ENCODE measurements at regions not wholly inside any gene's neighbourhood (a gene's known extent, or its start where the extent isn't known, plus 50 kb on each side); places are given as distances from the start of the nearest gene placed in this dataset.

- ATAC-seq (ENCODE audit: insufficient read depth, low FRiP score) = no peak
- 77 to 78% methylated on average over 4 of the region's 4 CpGs for WGBS, 2 donors
- TF ChIP-seq, protein P1, sequence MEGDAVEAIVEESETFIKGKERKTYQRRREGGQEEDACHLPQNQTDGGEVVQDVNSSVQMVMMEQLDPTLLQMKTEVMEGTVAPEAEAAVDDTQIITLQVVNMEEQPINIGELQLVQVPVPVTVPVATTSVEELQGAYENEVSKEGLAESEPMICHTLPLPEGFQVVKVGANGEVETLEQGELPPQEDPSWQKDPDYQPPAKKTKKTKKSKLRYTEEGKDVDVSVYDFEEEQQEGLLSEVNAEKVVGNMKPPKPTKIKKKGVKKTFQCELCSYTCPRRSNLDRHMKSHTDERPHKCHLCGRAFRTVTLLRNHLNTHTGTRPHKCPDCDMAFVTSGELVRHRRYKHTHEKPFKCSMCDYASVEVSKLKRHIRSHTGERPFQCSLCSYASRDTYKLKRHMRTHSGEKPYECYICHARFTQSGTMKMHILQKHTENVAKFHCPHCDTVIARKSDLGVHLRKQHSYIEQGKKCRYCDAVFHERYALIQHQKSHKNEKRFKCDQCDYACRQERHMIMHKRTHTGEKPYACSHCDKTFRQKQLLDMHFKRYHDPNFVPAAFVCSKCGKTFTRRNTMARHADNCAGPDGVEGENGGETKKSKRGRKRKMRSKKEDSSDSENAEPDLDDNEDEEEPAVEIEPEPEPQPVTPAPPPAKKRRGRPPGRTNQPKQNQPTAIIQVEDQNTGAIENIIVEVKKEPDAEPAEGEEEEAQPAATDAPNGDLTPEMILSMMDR (IDR thresholded peaks at IDR 0.05; ENCODE audit: control extremely low read depth, extremely low read depth) = no peak
Observed at GRCh38 chr5:103706939-103707682, 144.5 kb upstream of the NUDT12 start.

GRCh38 chr5:103703617-103704016, 141.0 kb upstream of the NUDT12 start:
- WGBS, 2 donors = 59 to 71% methylated on average over 3 of the region's 3 CpGs

More at GRCh38 chr5:103706939-103707682, 144.5 kb upstream of the NUDT12 start:
- Histone ChIP-seq H3K9me3 (ENCODE audit: control insufficient read depth in 4 of 4, insufficient read depth in 3 of 4, low read length in 3 of 4) (no peaks in the 10 kb centered on the region), H3K9ac (ENCODE audit: insufficient read depth in 1 of 2, low read length in 2 of 2) (no peak overlapping the region), H3K4me3 (no peak overlapping the region), H3K36me3 (ENCODE audit: control insufficient read depth in 4 of 4, insufficient read depth in 4 of 4, low read length in 4 of 4) (no peaks in the 10 kb centered on the region), H3K4me1 (ENCODE audit: control insufficient read depth in 5 of 5, insufficient read depth in 5 of 5, low read length in 5 of 5) (no peaks in the 10 kb centered on the region), H3K27me3 (ENCODE audit: control insufficient read depth in 3 of 3, insufficient read depth in 3 of 3, low read length in 2 of 3) (no peaks in the 10 kb centered on the region), H3K27ac (ENCODE audit: low read depth in 1 of 2, low read length in 1 of 2) (no peak overlapping the region)
- no peak for DNase-seq

DNA sequence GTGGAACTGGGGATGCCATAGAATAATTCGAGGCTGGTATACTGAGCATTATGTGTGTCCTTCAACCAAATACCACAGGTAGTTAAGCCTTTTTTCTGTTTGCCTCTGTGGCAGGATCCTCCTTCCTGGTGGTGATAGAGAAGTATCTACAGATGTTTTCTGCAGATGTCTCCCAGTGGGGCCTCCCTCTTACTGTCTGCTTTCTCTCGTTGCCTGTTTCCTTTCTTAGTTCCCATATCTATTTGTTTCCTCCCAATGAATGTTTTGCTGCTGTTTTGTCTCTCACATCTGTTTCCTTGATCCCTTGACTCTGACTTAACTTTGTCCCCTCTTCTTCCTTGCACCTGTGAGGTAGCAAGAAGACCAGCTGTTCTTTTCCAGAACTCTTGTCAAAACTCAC, 130.9 kb upstream of the NUDT12 start:
- no peak for ATAC-seq (ENCODE audit: insufficient read depth, low FRiP score)
- no peaks in the 10 kb centered on the region for H3K27me3 ChIP-seq (ENCODE audit: control insufficient read depth in 3 of 3, insufficient read depth in 3 of 3, low read length in 2 of 3)
- TF ChIP-seq, protein P1 (IDR thresholded peaks at IDR 0.05; ENCODE audit: control extremely low read depth, extremely low read depth) = no peak
- H3K27ac ChIP-seq (ENCODE audit: low read depth in 1 of 2, low read length in 1 of 2) = no peak overlapping the region
- no peak overlapping the region for H3K4me3 ChIP-seq
- H3K9ac ChIP-seq (ENCODE audit: insufficient read depth in 1 of 2, low read length in 2 of 2) = no peak overlapping the region
- DNase-seq = no peak
- H3K36me3 ChIP-seq (ENCODE audit: control insufficient read depth in 4 of 4, insufficient read depth in 4 of 4, low read length in 4 of 4) = no peaks in the 10 kb centered on the region
- 61 to 66% methylated on average over 2 of the region's 2 CpGs for WGBS, 2 donors
- no peaks in the 10 kb centered on the region for H3K9me3 ChIP-seq (ENCODE audit: control insufficient read depth in 4 of 4, insufficient read depth in 3 of 4, low read length in 3 of 4)
- H3K4me1 ChIP-seq (ENCODE audit: control insufficient read depth in 5 of 5, insufficient read depth in 5 of 5, low read length in 5 of 5) = no peaks in the 10 kb centered on the region

More at GRCh38 chr5:103703617-103704016, 141.0 kb upstream of the NUDT12 start:
- Histone ChIP-seq H3K4me1 (ENCODE audit: control insufficient read depth in 5 of 5, insufficient read depth in 5 of 5, low read length in 5 of 5) (no peaks in the 10 kb centered on the region), H3K36me3 (ENCODE audit: control insufficient read depth in 4 of 4, insufficient read depth in 4 of 4, low read length in 4 of 4) (no peaks in the 10 kb centered on the region), H3K9me3 (ENCODE audit: control insufficient read depth in 4 of 4, insufficient read depth in 3 of 4, low read length in 3 of 4) (no peaks in the 10 kb centered on the region), H3K4me3 (no peak overlapping the region), H3K9ac (ENCODE audit: insufficient read depth in 1 of 2, low read length in 2 of 2) (no peak overlapping the region), H3K27ac (ENCODE audit: low read depth in 1 of 2, low read length in 1 of 2) (no peak overlapping the region), H3K27me3 (ENCODE audit: control insufficient read depth in 3 of 3, insufficient read depth in 3 of 3, low read length in 2 of 3) (no peaks in the 10 kb centered on the region)
- no peak for ATAC-seq (ENCODE audit: insufficient read depth, low FRiP score)
- DNase-seq = no peak
- TF ChIP-seq, protein P1 (IDR thresholded peaks at IDR 0.05; ENCODE audit: control extremely low read depth, extremely low read depth) = no peak
